DND-41 (cell line): ENCODE measurements at regions not wholly inside any gene's neighbourhood (a gene's known extent, or its start where the extent isn't known, plus 50 kb on each side); places are given as distances from the start of the nearest gene placed in this dataset.

Experiments
- CTCF ChIP-seq: IDR thresholded peaks from 2 replicates; pipeline ENCODE4 v1.5.1; 2012; ENCODE audit warnings: borderline replicate concordance, low read length, moderate library complexity, mild to moderate bottlenecking; ENCODE audit not compliant: poor library complexity, severe bottlenecking; ENCODE audit errors: extremely low read depth
- EZH2 ChIP-seq: IDR thresholded peaks from 3 replicates; pipeline ENCODE4 v1.6.1; 2012; ENCODE audit warnings: borderline replicate concordance, low read depth, mild to moderate bottlenecking, moderate library complexity, low read length, inconsistent platforms; ENCODE audit not compliant: severe bottlenecking

DNA sequence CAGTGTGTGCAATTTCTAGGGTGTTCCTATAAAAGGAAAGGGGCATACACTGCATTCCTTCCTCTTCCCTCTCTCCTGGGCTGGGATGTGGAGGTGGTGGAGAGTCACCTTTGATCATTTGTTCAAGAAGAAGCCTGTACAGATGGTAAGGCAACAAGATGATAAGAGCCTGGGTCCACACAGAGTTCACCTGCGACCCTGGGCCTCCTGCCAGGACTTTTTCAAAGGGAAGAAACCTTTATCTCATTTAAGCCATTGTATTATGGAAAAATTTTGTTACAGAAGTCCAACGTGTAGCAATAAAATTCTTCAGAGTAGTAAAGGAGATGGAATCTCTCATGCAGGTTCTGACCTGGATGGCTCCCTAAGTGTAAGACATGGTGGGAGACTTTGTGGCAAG, 189.1 kb downstream of the MIS18A start:
- TF ChIP-seq CTCF (no peak), EZH2 (no peak)
